ENCODE measurements at regions not wholly inside any gene's neighbourhood (a gene's known extent, or its start where the extent isn't known, plus 50 kb on each side); places are given as distances from the start of the nearest gene placed in this dataset.

DNA sequence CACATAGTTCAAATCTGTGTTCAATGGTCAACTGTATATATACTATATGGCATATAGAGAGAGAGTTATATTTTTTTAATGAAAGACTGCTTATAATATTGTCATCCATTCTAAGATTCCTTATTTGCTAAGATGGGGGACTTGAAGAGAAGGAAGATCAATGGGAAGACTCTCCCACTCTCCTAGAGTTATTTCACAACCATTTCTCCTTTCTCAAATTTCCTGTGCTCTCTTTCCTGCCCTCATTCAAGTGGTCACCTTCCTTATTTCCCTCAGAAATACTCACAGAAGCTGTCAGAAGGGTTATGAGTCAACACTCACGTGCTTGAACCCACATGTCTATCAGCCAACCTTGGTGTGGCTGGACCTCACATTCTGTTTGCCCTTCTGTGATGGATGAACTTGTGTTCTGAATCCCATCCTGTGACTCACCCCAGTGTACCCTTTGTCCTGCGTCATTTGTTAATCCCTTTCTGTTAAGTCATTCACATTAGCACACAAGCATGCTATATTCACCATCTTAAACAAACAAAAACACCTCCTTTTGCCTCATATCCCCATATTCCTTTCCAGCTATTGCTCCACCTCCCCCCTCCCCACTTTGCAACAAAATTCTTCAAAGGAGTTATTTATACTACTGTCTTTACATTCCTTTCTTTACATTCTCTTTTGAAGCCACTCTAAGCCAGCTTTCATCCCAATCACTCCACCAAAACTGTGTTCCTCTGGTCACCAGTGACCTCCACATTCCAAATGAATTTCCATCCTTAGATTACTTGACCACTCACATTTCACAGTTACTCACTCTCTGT, 279.3 kb upstream of the TCF21 start:
- TF ChIP-seq CTCF (IDR thresholded peaks at IDR 0.05; ENCODE audit: borderline replicate concordance, extremely low read depth, low read length, poor library complexity, severe bottlenecking) (no peak), EZH2 (IDR thresholded peaks at IDR 0.05; ENCODE audit: borderline replicate concordance, low read depth, low read length, severe bottlenecking) (no peak)

All from DND-41 (cell line).